Loucy (cell line): ENCODE measurements at regions not wholly inside any gene's neighbourhood (a gene's known extent, or its start where the extent isn't known, plus 50 kb on each side); places are given as distances from the start of the nearest gene placed in this dataset.

Experiments
- EZH2phosphoT487 ChIP-seq: fragments of 200-600 bp; IDR thresholded peaks from 2 replicates; pipeline ENCODE4 v1.6.1; 2018; ENCODE audit warnings: antibody characterized with exemption, mild to moderate bottlenecking, moderate library complexity, borderline replicate concordance
- TF ChIP-seq, protein P1 (sequence below): fragments of 200-600 bp; sonication (generic); conservative IDR thresholded peaks from 2 replicates; pipeline ENCODE4 v1.5.1; 2014; ENCODE audit warnings: mild to moderate bottlenecking, antibody characterized with exemption, low read length

DNA sequence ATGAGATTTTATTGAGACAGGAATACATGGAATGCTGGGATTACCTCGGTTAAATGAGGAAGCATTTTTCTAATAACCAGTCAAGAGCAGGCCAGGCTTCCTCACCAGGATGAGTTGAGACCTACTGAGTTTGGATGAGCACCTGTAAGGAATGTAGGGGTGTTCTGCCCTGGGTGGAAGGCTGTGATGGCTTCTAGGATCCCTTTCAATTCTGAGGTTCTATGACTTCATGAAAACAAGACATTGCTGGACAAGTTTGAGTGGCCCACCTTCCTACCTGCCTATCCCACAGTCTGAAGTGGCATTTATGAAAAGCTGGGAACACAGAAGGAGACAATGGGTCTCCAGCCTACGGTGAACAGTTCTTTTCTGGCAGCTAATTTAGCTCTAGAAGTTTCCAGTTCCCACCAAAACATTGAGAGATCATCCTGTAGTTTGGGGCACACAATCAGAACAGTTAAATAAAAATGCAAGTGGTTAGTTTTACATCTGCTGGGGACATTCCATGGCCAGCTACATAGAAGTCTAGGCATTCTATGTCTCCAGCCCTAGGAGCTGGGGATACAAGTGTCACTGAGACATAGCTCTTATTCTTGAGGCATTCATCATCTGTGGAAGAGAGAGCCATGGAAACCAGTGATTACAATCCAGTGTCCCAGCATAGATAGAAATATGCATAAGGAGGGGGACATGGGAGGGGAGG, 51.3 kb upstream of the TSPAN2 start:
- TF ChIP-seq, protein P1, sequence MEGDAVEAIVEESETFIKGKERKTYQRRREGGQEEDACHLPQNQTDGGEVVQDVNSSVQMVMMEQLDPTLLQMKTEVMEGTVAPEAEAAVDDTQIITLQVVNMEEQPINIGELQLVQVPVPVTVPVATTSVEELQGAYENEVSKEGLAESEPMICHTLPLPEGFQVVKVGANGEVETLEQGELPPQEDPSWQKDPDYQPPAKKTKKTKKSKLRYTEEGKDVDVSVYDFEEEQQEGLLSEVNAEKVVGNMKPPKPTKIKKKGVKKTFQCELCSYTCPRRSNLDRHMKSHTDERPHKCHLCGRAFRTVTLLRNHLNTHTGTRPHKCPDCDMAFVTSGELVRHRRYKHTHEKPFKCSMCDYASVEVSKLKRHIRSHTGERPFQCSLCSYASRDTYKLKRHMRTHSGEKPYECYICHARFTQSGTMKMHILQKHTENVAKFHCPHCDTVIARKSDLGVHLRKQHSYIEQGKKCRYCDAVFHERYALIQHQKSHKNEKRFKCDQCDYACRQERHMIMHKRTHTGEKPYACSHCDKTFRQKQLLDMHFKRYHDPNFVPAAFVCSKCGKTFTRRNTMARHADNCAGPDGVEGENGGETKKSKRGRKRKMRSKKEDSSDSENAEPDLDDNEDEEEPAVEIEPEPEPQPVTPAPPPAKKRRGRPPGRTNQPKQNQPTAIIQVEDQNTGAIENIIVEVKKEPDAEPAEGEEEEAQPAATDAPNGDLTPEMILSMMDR = no peak
- no peak for TF ChIP-seq EZH2phosphoT487
